Forelimb muscle (tissue), 1 donor: ENCODE measurements at regions not wholly inside any gene's neighbourhood (a gene's known extent, or its start where the extent isn't known, plus 50 kb on each side); places are given as distances from the start of the nearest gene placed in this dataset.

ENCODE experiments used
- DNase-seq: peaks from one replicate; pipeline ENCODE4 v3.0.0-alpha.2; 2013; ENCODE audit warnings: low read depth

DNA sequence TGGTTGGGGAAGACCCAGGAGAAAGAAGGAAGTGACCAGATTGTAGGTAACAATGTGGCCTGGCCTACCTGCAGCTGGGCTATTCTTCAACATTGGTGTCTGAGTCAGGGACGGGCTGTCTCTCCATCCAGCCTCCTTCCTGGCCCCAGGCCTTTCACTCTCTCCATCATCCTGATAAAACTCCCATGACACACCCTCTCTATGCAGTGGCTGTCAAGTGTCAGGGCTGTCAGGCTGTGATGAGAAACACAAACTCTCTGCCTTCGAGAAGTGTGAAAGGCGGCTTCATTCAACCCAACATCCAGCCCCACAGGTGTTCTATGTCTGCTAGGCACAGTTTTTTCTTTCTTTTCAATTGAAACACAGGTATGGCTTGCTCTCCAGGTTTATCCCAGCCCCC, 153.3 kb upstream of the VSTM2B start:
- no peak for DNase-seq

GRCh38 chr19:29372921-29373797, 152.6 kb upstream of the VSTM2B start:
- no peak for DNase-seq

GRCh38 chr19:29375429-29376119, 150.2 kb upstream of the VSTM2B start:
- no peak for DNase-seq

GRCh38 chr19:29376855-29377354, 148.9 kb upstream of the VSTM2B start:
- DNase-seq = no peak

- no peak for DNase-seq
These were observed 147.7 kb upstream of the VSTM2B start for GRCh38 chr19:29378126-29378525.

GRCh38 chr19:29378543-29379080, 147.2 kb upstream of the VSTM2B start:
- DNase-seq = no peak

DNA sequence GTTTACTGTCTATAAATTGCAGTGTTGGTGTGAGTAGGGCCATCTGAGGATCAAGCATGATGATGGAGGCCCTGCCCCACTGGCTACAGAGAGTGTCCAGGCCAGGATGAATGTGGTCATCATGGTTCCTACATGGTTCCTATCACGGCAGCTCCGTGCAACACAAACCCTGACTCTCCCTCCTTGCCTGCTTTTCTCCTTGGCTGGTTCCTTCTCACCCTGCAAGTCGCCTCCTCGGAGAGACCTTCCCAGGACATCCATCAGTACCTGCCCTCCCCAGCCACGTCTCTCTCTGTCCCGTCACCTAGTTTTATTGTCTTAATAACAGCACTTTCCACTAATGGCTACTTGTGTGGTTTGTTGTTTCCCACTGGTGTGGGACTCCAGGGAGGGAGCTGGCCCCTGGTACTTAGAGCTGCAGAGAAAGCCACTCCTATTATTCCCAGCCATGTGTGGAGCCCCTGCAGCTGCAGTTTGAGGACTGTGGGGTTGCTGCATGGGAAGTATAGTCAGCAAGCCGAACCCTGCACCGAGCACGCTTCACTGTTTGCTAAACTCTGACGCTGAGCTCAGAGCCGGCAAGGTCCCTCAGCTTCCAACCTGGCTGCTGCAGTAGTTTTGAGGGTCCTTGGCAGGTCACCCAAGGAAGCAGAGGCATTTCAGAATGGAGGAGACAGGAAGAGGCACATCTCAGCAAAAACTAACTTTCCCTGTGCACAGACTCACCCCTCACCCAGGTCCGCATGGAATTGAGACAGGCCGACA, 146.4 kb upstream of the VSTM2B start:
- no peak for DNase-seq

DNA sequence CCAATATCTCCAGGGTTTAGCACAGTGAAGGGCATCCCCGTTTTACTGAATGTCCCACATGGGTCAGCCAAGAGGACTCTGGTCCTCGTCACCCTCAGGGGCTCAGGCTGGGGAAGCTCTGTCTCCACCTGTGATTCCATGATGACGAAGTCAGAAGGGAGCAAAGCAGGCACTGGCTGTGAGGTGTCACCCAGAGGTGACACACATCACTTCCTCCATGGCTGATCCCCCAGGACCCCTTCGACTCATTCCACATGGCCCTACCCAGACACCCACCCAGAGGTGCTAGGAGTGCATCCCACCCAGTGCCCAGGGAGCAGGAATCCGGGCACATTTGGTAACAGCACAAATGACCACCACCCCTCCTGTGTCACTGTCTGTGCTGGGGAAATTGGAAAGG, 145.2 kb upstream of the VSTM2B start:
- no peak for DNase-seq

DNA sequence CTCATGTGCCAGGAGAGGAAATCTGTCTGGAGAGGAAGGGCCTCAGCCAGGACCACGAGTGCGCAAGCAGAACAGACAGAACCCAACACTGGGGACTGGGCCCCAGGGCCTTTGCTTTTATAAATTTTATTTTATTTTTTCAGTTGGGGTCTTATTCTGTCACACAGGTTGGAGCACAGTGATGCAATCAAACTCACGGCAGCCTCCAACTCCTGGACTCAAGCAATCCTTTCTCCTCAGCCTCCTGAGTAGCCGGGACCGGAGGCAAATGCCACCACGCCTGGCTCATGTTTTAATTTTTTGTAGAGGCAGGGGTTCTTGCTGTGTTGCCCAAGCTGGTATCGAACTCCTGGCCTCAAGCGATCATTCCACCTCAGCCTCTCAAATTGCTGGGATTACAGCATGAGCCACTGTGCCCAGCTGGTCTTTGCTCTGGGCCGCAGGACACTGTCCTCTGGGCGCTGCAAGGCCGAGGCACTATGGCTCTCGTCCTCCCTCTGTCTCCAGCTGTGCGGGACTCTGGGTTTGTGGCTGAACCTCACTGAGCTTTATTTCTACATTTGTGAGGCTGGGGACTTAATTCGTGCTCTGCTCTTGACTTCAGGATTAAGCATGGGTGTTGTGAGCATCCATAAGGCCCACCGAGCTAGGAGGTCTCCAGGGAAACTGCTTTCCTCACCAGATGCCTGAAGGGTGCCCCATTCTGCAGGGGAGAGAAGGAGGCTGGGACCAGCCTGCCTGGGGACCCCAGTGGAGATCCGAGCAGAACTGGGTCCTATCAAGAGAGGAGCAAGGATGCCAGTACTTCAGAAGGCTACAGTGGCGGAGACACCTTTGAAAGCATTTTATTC, 144.2 kb upstream of the VSTM2B start:
- no peak for DNase-seq

- DNase-seq = no peak
These were observed 142.1 kb upstream of the VSTM2B start for GRCh38 chr19:29383696-29384095.

- DNase-seq = no peak
These were observed 141.1 kb upstream of the VSTM2B start for GRCh38 chr19:29384656-29385055.

GRCh38 chr19:29385191-29385795, 140.5 kb upstream of the VSTM2B start:
- no peak for DNase-seq

DNA sequence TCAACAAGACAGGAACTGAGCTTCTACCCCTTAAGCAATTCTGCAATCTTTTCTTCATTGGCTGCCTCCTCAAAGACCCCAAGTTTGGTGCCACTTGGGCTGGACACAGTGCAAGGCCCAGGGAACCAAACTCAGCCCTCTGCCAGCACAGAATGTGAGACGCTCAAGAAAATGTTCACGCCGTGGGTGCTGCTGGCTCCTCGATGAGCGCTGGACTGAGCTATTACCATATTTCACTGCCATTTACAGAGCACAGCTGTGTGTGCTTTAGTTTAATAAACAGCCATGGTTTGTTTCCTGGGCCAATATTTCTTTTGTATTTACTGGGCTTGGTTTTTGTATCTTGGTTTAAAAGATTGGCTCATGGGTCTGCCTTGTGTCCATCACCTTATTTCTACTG, 138.8 kb upstream of the VSTM2B start:
- DNase-seq = no peak

DNA sequence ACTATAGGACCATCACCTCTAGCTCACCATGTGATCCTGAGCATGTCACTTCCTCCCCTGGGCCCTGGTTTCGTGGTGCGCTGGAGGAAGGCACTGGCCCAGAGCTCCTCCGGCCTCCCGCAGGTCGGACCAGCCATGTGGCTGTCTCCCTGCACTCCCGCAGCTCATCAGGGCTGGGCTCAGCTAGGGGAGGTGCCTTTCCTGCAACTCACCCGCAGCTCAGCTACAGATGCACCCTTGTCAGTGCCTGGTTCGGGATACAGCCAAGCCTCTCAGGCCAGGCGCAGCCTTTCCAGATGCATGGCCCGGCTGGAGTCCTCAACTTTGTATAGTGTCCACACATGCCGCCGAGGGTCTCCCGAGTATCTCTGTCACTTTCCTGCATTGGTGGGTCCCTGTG, 138.2 kb upstream of the VSTM2B start:
- DNase-seq = no peak

DNA sequence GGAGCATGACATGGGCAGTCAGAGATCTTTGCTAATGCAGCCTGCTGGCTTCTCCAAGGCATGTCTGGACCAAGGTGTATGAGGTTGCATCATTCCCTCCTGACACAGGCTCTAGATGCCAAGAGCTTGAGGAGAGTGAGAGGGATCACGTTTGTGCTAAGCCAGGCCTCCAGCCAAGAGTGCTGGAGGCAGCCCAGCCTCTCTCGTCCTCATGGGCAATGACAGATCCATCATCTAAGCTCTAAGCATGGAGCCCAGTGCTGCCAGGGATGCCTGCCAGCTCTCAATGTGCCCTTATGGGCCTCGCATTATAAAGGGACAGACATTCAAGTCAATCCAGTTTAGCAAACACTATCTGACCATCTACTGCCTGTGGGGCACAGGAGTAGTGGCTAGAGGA, 136.3 kb upstream of the VSTM2B start:
- no peak for DNase-seq

DNA sequence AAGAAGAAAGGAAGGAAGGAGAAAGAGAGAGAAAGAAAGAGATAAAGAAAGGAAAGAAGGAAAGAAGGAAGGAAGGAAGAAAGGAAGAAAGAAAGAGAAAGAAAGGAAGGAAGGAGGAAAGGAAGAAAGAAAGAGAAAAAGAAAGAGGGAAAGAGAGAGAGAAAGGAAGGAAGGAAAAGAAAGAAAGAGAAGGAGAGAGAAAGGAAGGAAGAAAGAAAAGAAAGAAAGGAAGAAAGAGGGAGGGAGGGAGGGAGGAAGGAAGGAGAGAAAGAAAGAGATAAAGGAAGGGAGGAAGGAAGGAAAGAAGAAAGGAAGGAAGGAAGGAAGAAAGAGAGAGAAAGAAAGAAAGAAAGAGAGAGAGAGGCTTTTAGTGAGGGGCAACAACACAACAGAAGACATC, 135.1 kb upstream of the VSTM2B start:
- DNase-seq = no peak

DNA sequence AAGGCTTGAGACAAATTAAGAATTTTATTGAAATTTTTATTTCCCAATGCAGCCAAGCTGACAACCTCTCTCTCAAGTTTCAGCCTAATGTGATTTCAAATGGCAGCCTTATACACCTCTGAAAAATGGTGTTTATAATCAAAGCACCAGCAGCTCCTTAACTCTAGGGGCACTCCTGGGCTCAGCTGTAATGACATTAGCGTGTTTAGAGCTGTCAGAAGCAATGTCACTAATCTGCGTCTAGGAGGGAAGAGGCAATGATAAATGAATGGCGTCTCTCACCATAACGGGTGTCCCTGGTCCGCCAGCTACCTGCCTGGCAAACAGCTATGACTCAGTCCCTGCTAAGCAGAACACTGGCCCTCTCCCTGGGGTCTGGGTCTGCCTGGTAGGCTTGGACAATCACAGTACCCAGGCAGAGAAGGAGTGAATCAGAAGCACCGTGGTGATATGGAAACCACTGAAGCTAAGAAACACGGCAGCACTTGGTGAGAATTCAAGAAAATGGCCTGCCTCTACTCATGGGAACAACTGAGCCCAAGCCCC, 131.8 kb upstream of the VSTM2B start:
- DNase-seq = no peak

DNA sequence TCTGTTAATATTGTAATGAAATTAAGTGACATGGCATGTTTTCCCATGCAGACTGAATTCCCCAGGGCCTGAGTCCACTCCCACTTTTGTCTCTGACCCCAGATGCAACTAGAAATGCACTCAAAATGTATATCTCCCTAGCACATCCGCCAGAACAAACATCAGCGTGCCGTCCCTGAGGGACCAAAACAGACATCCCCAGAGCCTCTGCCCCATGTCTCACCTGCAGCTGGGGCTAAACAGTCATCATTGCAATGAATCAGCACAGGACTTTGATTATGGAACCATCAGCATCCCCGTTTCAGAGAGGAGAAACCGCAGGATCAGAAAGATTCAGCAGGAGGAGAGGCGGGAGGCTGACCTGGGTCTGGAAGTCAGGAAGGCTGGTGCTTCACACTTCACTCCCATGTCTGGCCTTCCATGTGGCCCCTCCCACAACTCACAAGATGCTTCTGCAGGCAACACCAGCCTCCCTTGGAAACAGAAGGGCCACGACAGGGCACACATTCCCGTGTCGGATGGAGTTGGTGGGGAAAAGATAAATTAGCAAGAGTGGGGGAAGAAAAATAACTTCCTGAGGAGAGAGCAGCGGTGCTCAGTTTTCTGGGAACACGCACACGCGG, 130.6 kb upstream of the VSTM2B start:
- DNase-seq = no peak

GRCh38 chr19:29395734-29396414, 129.9 kb upstream of the VSTM2B start:
- DNase-seq = no peak
